ENCODE measurements at regions not wholly inside any gene's neighbourhood (a gene's known extent, or its start where the extent isn't known, plus 50 kb on each side); places are given as distances from the start of the nearest gene placed in this dataset.

DNA sequence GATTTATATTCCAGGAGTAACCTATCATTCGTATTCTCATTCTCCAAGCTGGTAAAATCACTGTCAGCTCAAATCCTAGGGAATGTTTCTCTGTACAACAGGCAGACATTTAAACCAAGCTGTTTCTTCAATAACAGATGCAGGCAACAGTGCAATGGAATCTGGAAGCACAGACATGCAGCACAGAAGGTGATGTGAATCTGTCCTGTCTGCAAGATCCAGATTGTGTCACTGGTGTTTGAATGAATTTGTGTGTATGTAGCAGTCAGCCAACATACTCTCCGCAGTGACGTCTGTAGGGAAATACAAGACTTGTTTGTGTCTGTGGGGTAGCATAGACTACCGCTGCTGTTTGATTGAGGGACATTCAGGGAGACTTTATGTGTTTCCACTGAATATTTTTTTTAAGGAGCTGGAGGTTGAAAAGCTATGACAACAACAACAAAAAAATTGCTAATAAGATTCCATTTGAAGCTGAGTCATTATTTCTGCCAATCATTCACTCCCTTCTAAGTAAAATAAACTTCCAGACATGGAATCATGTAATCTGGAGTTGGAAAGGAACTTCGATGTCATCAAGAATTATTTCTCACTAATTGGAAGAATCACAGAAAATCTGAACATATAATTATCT is 122.9 kb upstream of the MYO3A start:
- no peak for TF ChIP-seq CTCF (conservative IDR thresholded peaks at IDR 0.05; ENCODE audit: control insufficient read depth, insufficient read depth, low read depth, low read length)
- H3K4me3 ChIP-seq (ENCODE audit: control insufficient read depth, low read depth, low read length): no peak overlapping the region
- no peak for DNase-seq (ENCODE audit: low read depth)

GRCh38 chr10:25813511-25813910 is 120.5 kb upstream of the MYO3A start:
- TF ChIP-seq CTCF (conservative IDR thresholded peaks at IDR 0.05; ENCODE audit: control insufficient read depth, insufficient read depth, low read depth, low read length): no peak
- H3K4me3 ChIP-seq (ENCODE audit: control insufficient read depth, low read depth, low read length): no peak overlapping the region
- DNase-seq (ENCODE audit: low read depth): no peak

GRCh38 chr10:25815236-25815635 is 118.8 kb upstream of the MYO3A start:
- DNase-seq (ENCODE audit: low read depth): no peak
- no peak overlapping the region for H3K4me3 ChIP-seq (ENCODE audit: control insufficient read depth, low read depth, low read length)
- no peak for TF ChIP-seq CTCF (conservative IDR thresholded peaks at IDR 0.05; ENCODE audit: control insufficient read depth, insufficient read depth, low read depth, low read length)

- DNase-seq (ENCODE audit: low read depth): no peak
- no peak for TF ChIP-seq CTCF (conservative IDR thresholded peaks at IDR 0.05; ENCODE audit: control insufficient read depth, insufficient read depth, low read depth, low read length)
- no peak overlapping the region for H3K4me3 ChIP-seq (ENCODE audit: control insufficient read depth, low read depth, low read length)
Measured at GRCh38 chr10:25815999-25816768, 117.8 kb upstream of the MYO3A start.

DNA sequence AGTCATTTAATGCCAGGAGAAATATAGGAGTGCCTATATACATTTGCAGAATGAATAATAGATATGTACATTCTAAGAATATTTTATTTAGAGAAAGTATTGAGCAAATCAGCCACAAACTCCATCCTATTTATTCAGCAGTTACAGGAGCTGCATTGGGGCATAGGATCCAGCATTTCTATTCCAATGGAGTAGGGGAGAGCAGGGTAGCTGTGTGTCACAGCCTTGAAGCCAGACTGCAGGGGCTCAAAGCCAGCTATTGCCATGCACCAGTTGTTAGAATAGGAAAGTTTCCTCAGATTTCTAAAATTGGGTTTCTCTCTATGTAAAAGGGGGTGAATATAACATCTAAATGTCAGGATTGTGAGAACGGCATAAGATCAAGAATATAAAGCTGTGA is 116.8 kb upstream of the MYO3A start:
- no peak for DNase-seq (ENCODE audit: low read depth)
- TF ChIP-seq CTCF (conservative IDR thresholded peaks at IDR 0.05; ENCODE audit: control insufficient read depth, insufficient read depth, low read depth, low read length): no peak
- H3K4me3 ChIP-seq (ENCODE audit: control insufficient read depth, low read depth, low read length): no peak overlapping the region

DNA sequence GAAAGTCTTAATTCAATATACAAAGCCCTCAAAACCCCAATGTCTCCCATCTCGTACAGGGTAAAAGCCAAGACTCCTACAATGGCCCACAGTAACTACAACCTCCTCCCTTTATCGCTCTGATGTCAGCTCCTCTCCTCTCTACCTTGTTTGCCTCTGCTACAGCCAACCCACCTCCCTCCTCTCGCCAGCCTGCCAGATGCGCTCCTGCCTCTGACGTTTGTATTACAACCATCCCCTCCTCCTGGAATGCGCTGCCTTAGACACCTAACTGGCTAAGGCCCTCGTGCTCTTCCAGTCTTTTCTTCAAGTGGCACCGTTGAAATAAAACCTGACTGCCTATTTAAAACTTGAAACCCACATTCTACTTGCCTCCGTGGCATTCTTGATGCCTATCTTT is 115.3 kb upstream of the MYO3A start:
- H3K4me3 ChIP-seq (ENCODE audit: control insufficient read depth, low read depth, low read length): no peak overlapping the region
- DNase-seq (ENCODE audit: low read depth): no peak
- TF ChIP-seq CTCF (conservative IDR thresholded peaks at IDR 0.05; ENCODE audit: control insufficient read depth, insufficient read depth, low read depth, low read length): no peak

All from fibroblast of mammary gland (primary cell).